IMR-90 (cell line): ENCODE measurements at regions not wholly inside any gene's neighbourhood (a gene's known extent, or its start where the extent isn't known, plus 50 kb on each side); places are given as distances from the start of the nearest gene placed in this dataset.

Experiments used
- ATAC-seq: fragments of 200-7000 bp; cut with Tn5 transposase; 2 replicates; pipeline ENCODE4 v1.9.1; 2020; ENCODE audit warnings: low read depth, mild to moderate bottlenecking, moderate library complexity
- BruUV-seq: library from RNA; stranded (reverse); fragments of 400-500 nt; replicated peaks from 2 replicates; lab custom pipeline; 2021; lab: Mats Ljungman, UMichigan
- CTCF ChIA-PET: fragments of 300-600 bp; formaldehyde crosslinking; extraction: SDS; loops from one replicate; lab custom pipeline; 2021; ENCODE audit warnings: antibody characterized with exemption; lab: Yijun Ruan, JAX
- POLR2A ChIA-PET: fragments of 300-600 bp; sonication (Branson Sonifier 250); formaldehyde crosslinking; loops from one replicate; lab custom pipeline; 2022; ENCODE audit warnings: antibody characterized with exemption; ENCODE audit not compliant: unreplicated experiment; lab: Charles Lee
- DNase-seq: peaks from one replicate; pipeline ENCODE4 v3.0.0; 2013
- H2AFZ ChIP-seq: replicated peaks from 2 replicates; pipeline ENCODE3; 2013; ENCODE audit warnings: low read length, mild to moderate bottlenecking; ENCODE audit not compliant: poor library complexity
- H2AK5ac ChIP-seq: 2 replicates; pipeline ENCODE4 v1.6.1; 2013; ENCODE audit warnings: low read depth, low read length, inconsistent platforms
- H2AK9ac ChIP-seq: replicated peaks from 2 replicates; pipeline ENCODE3; 2013; ENCODE audit warnings: mild to moderate bottlenecking, low read depth, low read length, moderate library complexity; ENCODE audit not compliant: poor library complexity
- H2BK120ac ChIP-seq: 2 replicates; pipeline ENCODE4 v1.6.1; 2013; ENCODE audit warnings: low read depth, low read length, inconsistent platforms
- H2BK15ac ChIP-seq: 3 replicates; pipeline ENCODE4 v1.6.1; 2013; ENCODE audit warnings: low read depth, low read length, inconsistent platforms
- H2BK20ac ChIP-seq: 2 replicates; pipeline ENCODE4 v1.6.1; 2013; ENCODE audit warnings: low read depth, mild to moderate bottlenecking, inconsistent platforms, low read length, moderate library complexity
- H2BK5ac ChIP-seq: 2 replicates; pipeline ENCODE4 v1.6.1; 2013; ENCODE audit warnings: mild to moderate bottlenecking, low read depth, low read length, inconsistent platforms; ENCODE audit not compliant: poor library complexity, severe bottlenecking
- H3K14ac ChIP-seq: replicated peaks from 2 replicates; pipeline ENCODE4 v1.6.1; 2013; ENCODE audit warnings: low read depth, low read length, inconsistent platforms
- H3K18ac ChIP-seq: 2 replicates; pipeline ENCODE4 v1.6.1; 2013; ENCODE audit warnings: low read depth, low read length, control low read depth
- H3K23ac ChIP-seq: 2 replicates; pipeline ENCODE4 v1.6.1; 2013; ENCODE audit warnings: low read depth, low read length, inconsistent platforms
- H3K27ac ChIP-seq: 2 replicates; pipeline ENCODE4 v1.5.1; 2013; ENCODE audit warnings: mild to moderate bottlenecking, control low read depth, low read length; ENCODE audit not compliant: insufficient read depth
- H3K27me3 ChIP-seq: 2 replicates; pipeline ENCODE4 v1.6.1; 2013; ENCODE audit warnings: low read length; ENCODE audit not compliant: control insufficient read depth, insufficient read depth
- H3K36me3 ChIP-seq: 2 replicates; pipeline ENCODE4 v1.6.1; 2013; ENCODE audit warnings: low read length, mixed read lengths; ENCODE audit not compliant: control insufficient read depth, insufficient read depth
- H3K4ac ChIP-seq: 2 replicates; pipeline ENCODE4 v1.6.1; 2013; ENCODE audit warnings: low read depth, low read length, inconsistent platforms
- H3K4me1 ChIP-seq: 2 replicates; pipeline ENCODE4 v1.6.1; 2013; ENCODE audit warnings: low read length, mixed read lengths; ENCODE audit not compliant: control insufficient read depth, insufficient read depth
- H3K4me2 ChIP-seq: 2 replicates; pipeline ENCODE4 v1.6.1; 2013; ENCODE audit warnings: low read depth, mild to moderate bottlenecking, control low read depth, low read length, moderate library complexity
- H3K4me3 ChIP-seq: 2 replicates; pipeline ENCODE4 v1.5.1; 2013; ENCODE audit warnings: low read depth, mild to moderate bottlenecking, control low read depth, low read length, moderate library complexity; ENCODE audit not compliant: insufficient read depth
- H3K56ac ChIP-seq: 2 replicates; pipeline ENCODE4 v1.6.1; 2013; ENCODE audit warnings: low read length, inconsistent platforms; ENCODE audit not compliant: insufficient read depth; ENCODE audit errors: extremely low read depth
- H3K79me1 ChIP-seq, 2 experiments: 2 replicates each; pipeline ENCODE4 v1.6.1; 2013; ENCODE audit warnings: low read length in 2 of 2, inconsistent platforms in 1 of 2, low read depth in 1 of 2
- H3K9ac ChIP-seq: 2 replicates; pipeline ENCODE4 v1.6.1; 2013; ENCODE audit warnings: low read depth, low read length, control low read depth
- H3K9me1 ChIP-seq: 2 replicates; pipeline ENCODE4 v1.6.1; 2013; ENCODE audit warnings: low read length, inconsistent platforms; ENCODE audit not compliant: insufficient read depth
- H3K9me3 ChIP-seq: 2 replicates; pipeline ENCODE4 v1.6.1; 2013; ENCODE audit warnings: low read length; ENCODE audit not compliant: control insufficient read depth, insufficient read depth
- H4K20me1 ChIP-seq: 2 replicates; pipeline ENCODE4 v1.6.1; 2013; ENCODE audit warnings: low read length, inconsistent platforms; ENCODE audit not compliant: insufficient read depth
- H4K5ac ChIP-seq: 2 replicates; pipeline ENCODE4 v1.6.1; 2013; ENCODE audit warnings: mild to moderate bottlenecking, low read depth, low read length, control low read depth
- H4K8ac ChIP-seq, 2 experiments: 2 replicates each; pipeline ENCODE4 v1.6.1; 2013; ENCODE audit warnings: low read depth in 2 of 2, low read length in 2 of 2, control low read depth in 1 of 2, inconsistent platforms in 1 of 2
- H4K91ac ChIP-seq: 2 replicates; pipeline ENCODE4 v1.6.1; 2013; ENCODE audit warnings: low read depth, low read length, inconsistent platforms; ENCODE audit not compliant: insufficient read depth
- BHLHE40 ChIP-seq: fragments of 150-350 bp; IDR thresholded peaks from 2 replicates; pipeline ENCODE4 v1.6.1; 2016; ENCODE audit warnings: mild to moderate bottlenecking, low read depth, low read length
- CEBPB ChIP-seq: IDR thresholded peaks from 2 replicates; pipeline ENCODE4 v1.6.1; 2012; ENCODE audit warnings: low read depth, low read length, improper control_type of control experiment
- CHD1 ChIP-seq: IDR thresholded peaks from 2 replicates; pipeline ENCODE4 v1.6.1; 2012; ENCODE audit warnings: low read depth, low read length, improper control_type of control experiment
- MAFK ChIP-seq: IDR thresholded peaks from 2 replicates; pipeline ENCODE4 v1.6.1; 2012; ENCODE audit warnings: low read depth, low read length, improper control_type of control experiment
- NFE2L2 ChIP-seq: fragments of 150-350 bp; IDR thresholded peaks from 2 replicates; pipeline ENCODE4 v1.6.1; 2016; ENCODE audit warnings: low read depth, mild to moderate bottlenecking, low read length
- RCOR1 ChIP-seq: IDR thresholded peaks from 2 replicates; pipeline ENCODE4 v1.6.1; 2012; ENCODE audit warnings: mild to moderate bottlenecking, low read length, improper control_type of control experiment; ENCODE audit not compliant: insufficient replicate concordance
- RFX5 ChIP-seq: IDR thresholded peaks from 2 replicates; pipeline ENCODE4 v1.8.0; 2012; ENCODE audit warnings: low read depth, mild to moderate bottlenecking, low read length, moderate library complexity
- SMC3 ChIP-seq: fragments of 150-350 bp; IDR thresholded peaks from 2 replicates; pipeline ENCODE4 v1.6.1; 2016; ENCODE audit warnings: low read depth, mild to moderate bottlenecking, antibody characterized with exemption, low read length, moderate library complexity
- WGBS, 2 experiments: methylation state at CpG; one replicate each; pipeline versions ENCODE4 v1.1.5 to v1.1.7; 2013; ENCODE audit warnings: missing lambda C conversion rate in 2 of 2; ENCODE audit not compliant: insufficient read length in 1 of 2; ENCODE audit errors: extremely low coverage in 2 of 2; 5-methylcytosine and 5-hydroxymethylcytosine counted together
- dilution Hi-C: fragments of 300-500 bp; cut with HindIII; formaldehyde crosslinking; loops from one replicate; pipeline ENCODE4 v1.14.3; 2018; ENCODE audit warnings: low sequenced_read_pairs; ENCODE audit not compliant: unreplicated experiment
- in situ Hi-C: fragments of 300-500 bp; cut with MboI; formaldehyde crosslinking; loops from 3 replicates; pipeline ENCODE4 v1.14.3; 2019; ENCODE audit warnings: low sequenced_read_pairs, inconsistent platforms, mixed read lengths
- intact Hi-C: fragments of 100-400 bp; cut with micrococcal nuclease; formaldehyde crosslinking; loops from 2 replicates; pipeline ENCODE4 v1.10.0; 2022
- TF ChIP-seq, protein P1 (sequence below): fragments of 150-350 bp; IDR thresholded peaks from 2 replicates; pipeline ENCODE4 v1.6.1; 2016; ENCODE audit warnings: low read depth, mild to moderate bottlenecking, low read length, moderate library complexity, borderline replicate concordance
- TF ChIP-seq, protein P2 (sequence below): fragments of 150-350 bp; IDR thresholded peaks from 2 replicates; pipeline ENCODE4 v1.6.1; 2017; ENCODE audit warnings: mild to moderate bottlenecking, antibody characterized with exemption, low read length, low read depth

DNA sequence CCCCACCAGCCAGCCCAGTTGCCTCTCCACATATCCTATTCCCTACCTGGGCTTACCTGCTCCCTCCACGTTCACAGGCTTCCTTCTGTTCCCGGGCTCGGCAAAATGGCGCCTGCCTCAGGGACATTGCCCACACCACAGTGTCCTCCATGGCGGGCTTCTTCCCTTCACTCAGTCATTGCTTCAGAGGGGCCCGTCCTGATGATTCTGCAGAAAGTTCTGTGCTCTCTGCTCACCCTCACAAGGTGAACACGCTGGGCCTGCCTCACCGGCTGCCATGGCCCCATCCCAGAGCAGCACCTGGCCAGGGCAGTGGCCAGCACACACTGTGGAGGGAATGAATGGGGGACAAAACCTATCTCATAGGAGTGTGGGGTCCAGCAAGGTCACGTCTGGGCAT is 313.0 kb downstream of the GADD45G start:
- Histone ChIP-seq H2AK9ac (no peak overlapping the region), H3K9me1 (peaks cover 3% of the 10 kb centered on the region; the same call in 1 of the 2 replicates), H3K4me1 (no peaks in the 10 kb centered on the region), H2AFZ (no peak overlapping the region), H2BK5ac (no peak overlapping the region), H3K4me2 (no peak overlapping the region), H3K18ac (no peak overlapping the region), H2BK20ac (no peak overlapping the region), H4K5ac (no peak overlapping the region), H3K27ac (no peak overlapping the region), H3K14ac (no peak overlapping the region), H3K27me3 (peaks cover 4% of the 10 kb centered on the region; the same call in 1 of the 2 replicates), H3K56ac (no peak overlapping the region), H3K4ac (no peak overlapping the region), H3K9ac (no peak overlapping the region), H3K9me3 (no peaks in the 10 kb centered on the region), H2BK120ac (no peak overlapping the region), H3K4me3 (no peak overlapping the region), H3K36me3 (no peaks in the 10 kb centered on the region), H2AK5ac (no peak overlapping the region), H4K91ac (no peak overlapping the region), H3K79me1 (no peaks in the 10 kb centered on the region), H3K23ac (no peak overlapping the region), H4K20me1 (no peaks in the 10 kb centered on the region), H2BK15ac (no peak overlapping the region), H4K8ac (no peak overlapping the region)
- ATAC-seq (no peak), DNase-seq (no peak)
- intact Hi-C loops (no loop called here), in situ Hi-C loops (no loop called here), dilution Hi-C loops (no loop called here)
- TF ChIP-seq, protein P1, sequence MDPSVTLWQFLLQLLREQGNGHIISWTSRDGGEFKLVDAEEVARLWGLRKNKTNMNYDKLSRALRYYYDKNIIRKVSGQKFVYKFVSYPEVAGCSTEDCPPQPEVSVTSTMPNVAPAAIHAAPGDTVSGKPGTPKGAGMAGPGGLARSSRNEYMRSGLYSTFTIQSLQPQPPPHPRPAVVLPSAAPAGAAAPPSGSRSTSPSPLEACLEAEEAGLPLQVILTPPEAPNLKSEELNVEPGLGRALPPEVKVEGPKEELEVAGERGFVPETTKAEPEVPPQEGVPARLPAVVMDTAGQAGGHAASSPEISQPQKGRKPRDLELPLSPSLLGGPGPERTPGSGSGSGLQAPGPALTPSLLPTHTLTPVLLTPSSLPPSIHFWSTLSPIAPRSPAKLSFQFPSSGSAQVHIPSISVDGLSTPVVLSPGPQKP, result no peak
- TF ChIP-seq, protein P2, sequence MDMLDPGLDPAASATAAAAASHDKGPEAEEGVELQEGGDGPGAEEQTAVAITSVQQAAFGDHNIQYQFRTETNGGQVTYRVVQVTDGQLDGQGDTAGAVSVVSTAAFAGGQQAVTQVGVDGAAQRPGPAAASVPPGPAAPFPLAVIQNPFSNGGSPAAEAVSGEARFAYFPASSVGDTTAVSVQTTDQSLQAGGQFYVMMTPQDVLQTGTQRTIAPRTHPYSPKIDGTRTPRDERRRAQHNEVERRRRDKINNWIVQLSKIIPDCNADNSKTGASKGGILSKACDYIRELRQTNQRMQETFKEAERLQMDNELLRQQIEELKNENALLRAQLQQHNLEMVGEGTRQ, result no peak
- TF ChIP-seq RFX5, result no peak
- TF ChIP-seq SMC3, result no peak
- TF ChIP-seq MAFK, result no peak
- TF ChIP-seq BHLHE40, result no peak
- TF ChIP-seq NFE2L2, result no peak
- TF ChIP-seq RCOR1, result no peak
- TF ChIP-seq CEBPB, result no peak
- TF ChIP-seq CHD1, result no peak
- no TSS peak for BruUV-seq
- 83% methylated on average over 3 of the region's 9 CpGs; no CpG with 5 or more reads in 1 of the 2 experiments for WGBS, 2 experiments
- CTCF ChIA-PET, result no interaction called here
- POLR2A ChIA-PET, result no interaction called here
